Posterior cingulate gyrus (tissue), 11 donors: ENCODE measurements at regions not wholly inside any gene's neighbourhood (a gene's known extent, or its start where the extent isn't known, plus 50 kb on each side); places are given as distances from the start of the nearest gene placed in this dataset.

Experiments used
- DNase-seq, 10 donors: peaks; one replicate each; pipeline versions ENCODE4 v3.0.0 to v3.0.0-alpha.2; 2020 to 2021; ENCODE audit warnings: mixed read lengths in 3 of 10
- intact Hi-C: fragments of 100-400 bp; cut with DNase I; formaldehyde crosslinking; loops from one replicate; pipeline ENCODE4 v1.15.1; 2023

DNA sequence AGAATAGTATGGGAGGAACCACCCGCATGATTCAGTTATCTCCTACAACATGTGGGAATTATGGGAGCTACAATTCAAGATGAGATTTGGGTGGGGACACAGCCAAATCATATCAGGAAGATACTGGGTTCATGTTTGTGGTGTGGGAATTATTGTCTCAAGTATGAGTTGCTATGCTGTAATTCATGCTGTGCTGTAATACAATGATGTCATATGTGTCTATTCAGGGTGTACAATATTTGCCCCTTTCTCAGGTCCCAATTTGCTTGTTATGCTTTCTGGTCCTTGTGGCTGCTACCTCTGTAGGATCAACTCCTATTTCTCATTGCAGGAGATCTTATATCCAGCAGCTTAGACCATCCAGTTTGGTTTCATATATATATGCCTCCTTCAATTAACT lies 52.2 kb upstream of the ARHGAP20 start:
- DNase-seq = no peak
- intact Hi-C loops = no loop called here

DNA sequence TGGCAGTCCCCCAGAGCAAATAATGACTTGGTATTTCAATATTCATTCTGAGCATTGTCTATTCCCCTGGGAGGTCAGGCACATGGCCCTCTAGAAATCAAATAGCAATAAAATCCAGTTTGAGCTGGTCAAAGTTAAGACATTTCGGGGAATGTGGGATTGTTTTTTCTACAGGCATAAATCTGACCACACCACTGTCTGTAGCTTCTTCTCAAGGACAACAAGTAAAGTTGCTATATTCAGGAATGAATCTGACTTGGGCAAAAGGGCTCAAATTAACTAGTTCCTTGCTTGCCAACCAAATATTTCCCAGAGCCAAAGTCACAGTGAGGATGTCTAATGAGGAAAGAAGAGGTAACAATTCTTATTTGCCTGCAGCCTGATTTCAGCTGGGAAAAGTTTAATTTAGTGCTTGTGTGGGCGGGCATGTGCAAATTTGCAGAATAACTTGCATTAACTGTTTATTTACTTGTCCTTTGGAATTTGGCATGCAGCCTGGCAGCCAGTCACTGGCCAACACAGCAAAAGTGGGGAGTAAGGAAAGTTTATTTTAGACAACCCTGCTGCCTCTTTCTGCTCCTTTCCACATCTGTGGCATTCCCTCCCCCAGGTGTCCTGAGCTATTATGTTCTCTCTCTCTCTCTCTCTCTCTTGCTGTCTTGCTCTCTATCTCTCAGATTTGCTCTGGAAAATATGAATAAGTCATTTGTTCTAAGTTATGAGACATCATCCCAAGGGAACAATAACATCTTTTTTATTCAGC lies 51.2 kb upstream of the ARHGAP20 start:
- DNase-seq = no peak
- intact Hi-C loops = no loop called here

GRCh38 chr11:110762590-110762989 lies 50.4 kb upstream of the ARHGAP20 start:
- no peak for DNase-seq
- intact Hi-C loops = no loop called here
